Adrenal gland (tissue), 9 donors: ENCODE measurements at regions not wholly inside any gene's neighbourhood (a gene's known extent, or its start where the extent isn't known, plus 50 kb on each side); places are given as distances from the start of the nearest gene placed in this dataset.

Source experiments
- DNase-seq, 7 donors: peaks; one replicate each; pipeline ENCODE4 v3.0.0-alpha.2; 2019 to 2020
- H3K27ac ChIP-seq, 5 donors: fragments of 200-600 bp; sonication (generic) in 4 of 5; 1 replicate in 3 of 5; 2 replicates in 2 of 5; pipeline versions ENCODE4 v1.5.1 to v1.8.0; 2016 to 2020; ENCODE audit warnings: mild to moderate bottlenecking in 1 of 5
- H3K27me3 ChIP-seq: fragments of 200-600 bp; 2 replicates; pipeline ENCODE4 v1.8.0; 2021
- H3K36me3 ChIP-seq, 2 donors: fragments of 200-600 bp; replicated peaks in 1 of 2; 1 replicate in 1 of 2; 2 replicates in 1 of 2; pipeline versions ENCODE4 v1.5.1 to v1.8.0; 2018 to 2022
- H3K4me1 ChIP-seq, 2 donors: fragments of 200-600 bp; replicated peaks in 1 of 2; 1 replicate in 1 of 2; 2 replicates in 1 of 2; pipeline versions ENCODE4 v1.5.1 to v1.8.0; 2018 to 2021
- H3K4me3 ChIP-seq, 4 donors: fragments of 200-600 bp; sonication (generic) in 3 of 4; one replicate each; pipeline ENCODE4 v1.5.1; 2016 to 2018
- H3K9me3 ChIP-seq, 3 donors: fragments of 200-600 bp; sonication (generic) in 1 of 3; replicated peaks in 1 of 3; 1 replicate in 2 of 3; 2 replicates in 1 of 3; pipeline versions ENCODE4 v1.5.1 to v1.8.0; 2016 to 2021
- POLR2A ChIP-seq, 2 donors: fragments of 450-650 bp; IDR thresholded peaks; one replicate each; pipeline ENCODE4 v1.6.1; 2017; ENCODE audit warnings: antibody characterized with exemption in 2 of 2, mild to moderate bottlenecking in 2 of 2, moderate library complexity in 1 of 2
- WGBS, 4 donors: extraction: QIAGEN DNeasy Blood & Tissue Kit in 2 of 4; methylation state at CpG; one replicate each; pipeline versions ENCODE4 v1.1.5 to v1.1.7; 2013 to 2017; 5-methylcytosine and 5-hydroxymethylcytosine counted together
- intact Hi-C, 2 donors: fragments of 100-400 bp; cut with DNase I; formaldehyde crosslinking; loops; one replicate each; pipeline versions ENCODE4 v1.14.1 to v1.15.0; 2022 to 2023
- TF ChIP-seq, protein P1 (sequence below), 6 experiments: fragments of 450-650 bp in 4 of 6; fragments of 200-600 bp in 2 of 6; sonication (generic) in 1 of 6; IDR thresholded peaks; 1 replicate in 5 of 6; 2 replicates in 1 of 6; pipeline versions ENCODE4 v1.5.1 to v1.8.0; 2016 to 2021; ENCODE audit warnings: antibody characterized with exemption in 6 of 6, mild to moderate bottlenecking in 2 of 6, moderate library complexity in 1 of 6
- donor health status: healthy with polysubstance abuse.
- donor health status: Bipolar disorder and iron deficiency.
- donor health status: DM: yes; HTN: yes; CAD: no.
- donor health status: DM: no; HTN: no; CAD: no.
- donor health status: DM: no; HTN: no; CAD: no.

DNA sequence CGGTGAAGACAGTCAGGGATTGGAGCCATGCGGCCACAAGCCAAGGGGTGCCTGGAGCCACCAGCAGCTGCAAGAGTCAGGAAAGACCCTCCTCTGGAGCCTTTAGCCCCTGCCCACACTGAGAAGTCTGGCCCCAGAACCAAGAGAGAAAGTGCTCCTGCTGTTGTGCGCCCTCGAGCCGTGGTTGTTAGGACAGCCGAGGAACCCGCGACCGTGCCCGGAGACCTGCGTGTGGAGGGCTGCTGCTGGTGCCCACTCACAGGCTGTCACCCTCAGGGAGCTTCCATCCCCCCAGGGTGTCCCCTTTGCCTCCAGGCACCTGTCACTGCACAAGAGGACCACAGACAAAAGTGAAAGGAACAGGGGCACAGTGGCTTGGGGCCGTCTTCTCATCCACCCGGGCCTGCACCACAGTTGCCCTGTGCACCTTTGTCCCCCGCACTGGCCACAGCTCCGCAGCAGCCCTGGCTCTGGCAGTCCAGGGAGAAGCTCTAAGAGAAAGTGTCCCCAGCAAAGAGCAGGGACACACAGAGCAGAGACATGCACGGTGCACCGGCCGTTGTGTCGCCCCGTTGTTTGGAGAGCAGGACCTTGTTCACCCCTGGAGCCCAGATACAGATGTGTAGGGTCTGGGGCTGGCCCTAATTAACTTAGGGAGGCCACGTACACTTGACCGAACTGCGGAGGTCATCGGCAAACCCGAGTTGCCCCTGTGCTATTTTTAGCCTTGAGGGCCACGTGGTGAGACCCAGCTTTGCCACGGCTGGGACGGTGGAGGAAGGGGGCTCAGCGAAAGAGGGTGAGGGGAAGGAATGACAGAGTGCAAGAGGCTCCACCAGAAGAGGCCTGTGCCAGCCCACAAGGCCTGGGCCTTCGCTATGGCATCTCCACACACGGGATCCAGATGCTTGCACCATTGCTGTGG, 329.2 kb downstream of the C16orf95 start:
- no peak for TF ChIP-seq POLR2A (IDR thresholded peaks at IDR 0.05)
- TF ChIP-seq, protein P1, sequence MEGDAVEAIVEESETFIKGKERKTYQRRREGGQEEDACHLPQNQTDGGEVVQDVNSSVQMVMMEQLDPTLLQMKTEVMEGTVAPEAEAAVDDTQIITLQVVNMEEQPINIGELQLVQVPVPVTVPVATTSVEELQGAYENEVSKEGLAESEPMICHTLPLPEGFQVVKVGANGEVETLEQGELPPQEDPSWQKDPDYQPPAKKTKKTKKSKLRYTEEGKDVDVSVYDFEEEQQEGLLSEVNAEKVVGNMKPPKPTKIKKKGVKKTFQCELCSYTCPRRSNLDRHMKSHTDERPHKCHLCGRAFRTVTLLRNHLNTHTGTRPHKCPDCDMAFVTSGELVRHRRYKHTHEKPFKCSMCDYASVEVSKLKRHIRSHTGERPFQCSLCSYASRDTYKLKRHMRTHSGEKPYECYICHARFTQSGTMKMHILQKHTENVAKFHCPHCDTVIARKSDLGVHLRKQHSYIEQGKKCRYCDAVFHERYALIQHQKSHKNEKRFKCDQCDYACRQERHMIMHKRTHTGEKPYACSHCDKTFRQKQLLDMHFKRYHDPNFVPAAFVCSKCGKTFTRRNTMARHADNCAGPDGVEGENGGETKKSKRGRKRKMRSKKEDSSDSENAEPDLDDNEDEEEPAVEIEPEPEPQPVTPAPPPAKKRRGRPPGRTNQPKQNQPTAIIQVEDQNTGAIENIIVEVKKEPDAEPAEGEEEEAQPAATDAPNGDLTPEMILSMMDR (IDR thresholded peaks at IDR 0.05): no peak
- Histone ChIP-seq H3K27me3 (no peaks in the 10 kb centered on the region), H3K36me3 (no peaks in the 10 kb centered on the region), H3K9me3 (no peaks in the 10 kb centered on the region), H3K27ac (no peak overlapping the region), H3K4me1 (no peaks in the 10 kb centered on the region), H3K4me3 (no peak overlapping the region)
- intact Hi-C loops: no loop called here
- WGBS, 4 donors: 74 to 78% (median 75%) methylated on average over 20 to 31 of the region's 31 CpGs
- DNase-seq: no peak

DNA sequence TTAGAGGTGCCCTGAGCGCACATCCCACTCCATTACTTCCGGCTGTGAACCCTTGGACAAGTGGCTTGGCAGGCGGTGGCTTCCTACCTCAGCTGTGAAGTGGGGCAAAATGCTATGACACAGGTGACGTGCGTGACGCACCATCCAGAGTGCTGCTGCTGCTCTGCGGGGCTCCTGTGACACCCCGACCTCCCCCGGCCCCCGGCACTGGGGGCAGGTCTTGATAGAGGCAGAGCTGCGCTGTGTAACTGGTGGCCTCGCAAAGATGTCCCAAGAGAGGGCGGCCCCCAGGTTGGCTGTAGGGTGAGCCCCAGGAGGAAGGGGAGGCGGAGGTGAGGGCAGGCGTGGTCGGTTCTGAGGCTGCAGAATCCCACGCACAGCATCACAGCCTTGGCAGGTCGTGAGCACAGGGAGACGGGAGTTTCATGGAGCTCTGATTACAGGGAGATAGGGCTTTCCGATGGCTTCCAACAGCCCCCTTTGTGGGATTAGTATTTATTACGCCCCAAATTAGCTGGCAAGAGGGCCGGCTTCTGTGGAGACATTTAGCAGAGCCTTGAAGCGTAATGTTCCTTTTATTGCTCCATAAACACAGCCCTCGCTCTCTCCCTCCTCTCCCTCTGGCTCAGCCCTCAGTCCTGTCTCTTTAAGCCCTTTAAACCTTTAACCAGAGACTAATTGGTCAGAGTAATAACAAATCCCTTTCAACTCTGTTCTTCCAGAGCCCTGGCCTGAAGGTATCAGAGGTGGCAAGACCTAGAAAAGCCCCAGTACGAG, 328.1 kb downstream of the C16orf95 start:
- no peak for DNase-seq
- H3K4me1 ChIP-seq: no peaks in the 10 kb centered on the region

DNA sequence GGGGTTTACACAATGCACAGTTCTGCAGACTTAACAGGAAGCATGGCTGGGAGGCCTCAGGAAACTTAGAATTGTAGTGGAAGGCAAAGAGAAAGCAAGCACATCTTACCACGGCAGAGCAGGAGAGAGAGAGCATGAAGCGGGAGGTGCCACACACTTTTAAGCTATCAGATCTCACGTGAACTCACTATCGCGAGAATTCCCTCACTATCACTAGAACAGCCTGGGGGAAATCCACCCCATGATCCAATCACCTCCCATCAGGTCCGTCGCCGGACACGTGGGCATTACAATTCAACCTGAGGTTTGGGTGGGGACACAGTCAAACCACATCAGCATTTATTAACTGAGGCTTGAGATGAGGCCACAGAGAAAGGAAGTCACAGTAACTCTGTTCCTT, 326.7 kb downstream of the C16orf95 start:
- intact Hi-C loops: no loop called here
- no peaks in the 10 kb centered on the region for H3K9me3 ChIP-seq
- WGBS, 4 donors: 60 to 79% (median 64%) methylated on average over 9 of the region's 9 CpGs
- H3K27me3 ChIP-seq: peaks cover 7% of the 10 kb centered on the region
- no peak for DNase-seq
- no peaks in the 10 kb centered on the region for H3K4me1 ChIP-seq
- H3K4me3 ChIP-seq: no peak overlapping the region
- no peaks in the 10 kb centered on the region for H3K36me3 ChIP-seq
- no peak for TF ChIP-seq POLR2A (IDR thresholded peaks at IDR 0.05)
- TF ChIP-seq, protein P1 (IDR thresholded peaks at IDR 0.05): no peak
- H3K27ac ChIP-seq: no peak overlapping the region

More for the DNA sequence above, 328.1 kb downstream of the C16orf95 start:
- Histone ChIP-seq H3K27ac (no peak overlapping the region), H3K27me3 (peaks cover 4% of the 10 kb centered on the region), H3K4me3 (no peak overlapping the region), H3K9me3 (no peaks in the 10 kb centered on the region), H3K36me3 (no peaks in the 10 kb centered on the region)
- WGBS, 4 donors: 76 to 81% (median 78%) methylated on average over 8 to 25 of the region's 25 CpGs
- no peak for TF ChIP-seq POLR2A (IDR thresholded peaks at IDR 0.05)
- TF ChIP-seq, protein P1 (IDR thresholded peaks at IDR 0.05): no peak
- intact Hi-C loops: no loop called here

DNA sequence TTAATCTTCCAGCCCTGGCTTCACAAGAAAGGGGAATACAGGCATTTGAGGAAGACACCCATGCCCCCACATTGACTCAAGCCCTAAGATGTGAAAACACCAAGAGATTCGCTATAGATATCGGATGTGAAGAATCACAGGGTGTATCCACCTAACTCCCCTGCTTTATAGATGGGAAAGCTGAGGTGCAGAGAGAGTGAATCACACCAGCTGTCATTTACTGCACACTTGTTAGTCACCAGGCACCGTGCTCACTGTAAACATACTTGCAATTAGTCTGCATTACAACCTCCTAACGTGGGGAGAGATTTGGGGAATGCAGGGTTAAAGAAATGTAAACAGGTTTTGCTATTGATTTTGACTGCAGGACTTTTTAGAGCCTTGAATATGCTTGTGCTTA, 325.5 kb downstream of the C16orf95 start:
- no peak overlapping the region for H3K4me3 ChIP-seq
- no peaks in the 10 kb centered on the region for H3K4me1 ChIP-seq
- H3K36me3 ChIP-seq: no peaks in the 10 kb centered on the region
- intact Hi-C loops: no loop called here
- no peak overlapping the region for H3K27ac ChIP-seq
- no peaks in the 10 kb centered on the region for H3K9me3 ChIP-seq
- 61 to 73% (median 68%) methylated on average over 4 of the region's 4 CpGs for WGBS, 4 donors
- peaks cover 7% of the 10 kb centered on the region for H3K27me3 ChIP-seq
- no peak for TF ChIP-seq POLR2A (IDR thresholded peaks at IDR 0.05)
- TF ChIP-seq, protein P1 (IDR thresholded peaks at IDR 0.05): no peak
- no peak for DNase-seq
